ENCODE measurements at regions not wholly inside any gene's neighbourhood (a gene's known extent, or its start where the extent isn't known, plus 50 kb on each side); places are given as distances from the start of the nearest gene placed in this dataset.

DNA sequence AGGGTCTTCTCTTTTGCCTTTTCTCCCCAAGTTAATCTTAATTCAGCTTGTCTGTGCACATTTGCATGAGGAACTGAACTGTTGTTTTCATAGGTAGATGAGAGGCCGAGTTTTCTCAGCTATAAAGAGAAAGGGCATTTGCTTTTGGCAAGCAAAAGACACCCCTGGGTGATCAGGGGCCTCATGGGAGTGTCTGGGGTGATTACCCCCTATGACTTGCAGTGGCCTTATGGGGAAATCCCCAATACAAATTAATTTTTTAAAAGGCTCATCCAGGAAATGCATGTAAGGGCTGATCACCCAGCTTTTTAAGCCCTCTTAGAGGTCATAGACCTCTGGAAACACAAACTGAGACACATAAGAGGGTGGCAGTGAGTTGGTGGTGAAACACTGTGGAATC, 56.4 kb upstream of the HMX1 start:
- H3K4me3 ChIP-seq (ENCODE audit: low read length): no peak overlapping the region
- DNase-seq (ENCODE audit: low read depth): no peak
- TF ChIP-seq, protein P1, sequence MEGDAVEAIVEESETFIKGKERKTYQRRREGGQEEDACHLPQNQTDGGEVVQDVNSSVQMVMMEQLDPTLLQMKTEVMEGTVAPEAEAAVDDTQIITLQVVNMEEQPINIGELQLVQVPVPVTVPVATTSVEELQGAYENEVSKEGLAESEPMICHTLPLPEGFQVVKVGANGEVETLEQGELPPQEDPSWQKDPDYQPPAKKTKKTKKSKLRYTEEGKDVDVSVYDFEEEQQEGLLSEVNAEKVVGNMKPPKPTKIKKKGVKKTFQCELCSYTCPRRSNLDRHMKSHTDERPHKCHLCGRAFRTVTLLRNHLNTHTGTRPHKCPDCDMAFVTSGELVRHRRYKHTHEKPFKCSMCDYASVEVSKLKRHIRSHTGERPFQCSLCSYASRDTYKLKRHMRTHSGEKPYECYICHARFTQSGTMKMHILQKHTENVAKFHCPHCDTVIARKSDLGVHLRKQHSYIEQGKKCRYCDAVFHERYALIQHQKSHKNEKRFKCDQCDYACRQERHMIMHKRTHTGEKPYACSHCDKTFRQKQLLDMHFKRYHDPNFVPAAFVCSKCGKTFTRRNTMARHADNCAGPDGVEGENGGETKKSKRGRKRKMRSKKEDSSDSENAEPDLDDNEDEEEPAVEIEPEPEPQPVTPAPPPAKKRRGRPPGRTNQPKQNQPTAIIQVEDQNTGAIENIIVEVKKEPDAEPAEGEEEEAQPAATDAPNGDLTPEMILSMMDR (conservative IDR thresholded peaks at IDR 0.05; ENCODE audit: low read length): no peak

DNA sequence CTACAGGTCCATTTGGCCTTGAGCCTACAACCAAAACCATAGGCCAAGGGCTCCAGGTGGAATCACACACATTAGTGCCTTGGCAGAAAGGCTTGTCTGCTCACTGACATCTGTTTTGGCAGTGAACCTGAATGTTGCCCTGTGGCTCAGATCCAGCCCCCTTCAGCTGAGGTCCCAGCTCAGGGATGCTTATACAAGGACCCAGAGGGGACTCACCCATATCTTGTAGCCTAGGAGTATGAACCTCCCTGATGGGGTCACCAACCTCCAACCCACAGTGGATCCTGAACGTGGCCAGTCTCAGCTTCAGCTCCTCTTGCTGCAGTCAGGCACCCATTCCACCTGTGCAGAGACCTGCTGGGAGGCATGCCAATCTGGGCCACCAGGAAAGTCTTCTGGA, 50.8 kb upstream of the HMX1 start:
- DNase-seq (ENCODE audit: low read depth): no peak
- no peak overlapping the region for H3K4me3 ChIP-seq (ENCODE audit: low read length)
- TF ChIP-seq, protein P1 (conservative IDR thresholded peaks at IDR 0.05; ENCODE audit: low read length): no peak

DNA sequence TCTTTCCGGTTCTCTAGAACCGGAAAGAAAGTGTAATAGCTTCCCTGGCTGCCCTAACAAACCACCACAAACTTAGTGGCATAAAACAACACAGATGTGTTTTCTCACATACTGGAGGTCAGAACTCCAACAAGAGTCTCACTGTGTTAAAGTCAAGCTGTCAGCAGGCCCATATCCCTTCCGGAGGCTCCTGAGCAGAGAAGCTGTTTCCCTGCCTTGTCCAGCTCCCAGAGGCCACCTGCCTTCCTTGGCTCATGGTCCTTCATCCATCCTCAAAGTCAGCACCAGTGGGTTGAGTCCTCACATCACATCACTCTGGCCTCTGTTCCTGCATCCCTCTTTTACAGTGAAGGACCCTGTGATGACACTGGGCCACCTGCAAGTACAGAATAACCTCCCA, 49.8 kb upstream of the HMX1 start:
- TF ChIP-seq, protein P1 (conservative IDR thresholded peaks at IDR 0.05; ENCODE audit: low read length): no peak
- H3K4me3 ChIP-seq (ENCODE audit: low read length): no peak overlapping the region
- DNase-seq (ENCODE audit: low read depth): no peak

All from AG10803 (cell line).